K562 (cell line): ENCODE measurements at regions not wholly inside any gene's neighbourhood (a gene's known extent, or its start where the extent isn't known, plus 50 kb on each side); places are given as distances from the start of the nearest gene placed in this dataset.

Experiments used
- ATAC-seq: fragments of 200-7000 bp; cut with Tn5 transposase; 3 replicates; pipeline ENCODE4 v1.9.1; 2020; ENCODE audit warnings: moderate library complexity
- BruUV-seq: library from RNA; stranded (reverse); fragments of 400-500 nt; replicated peaks from 2 replicates; lab custom pipeline; 2021; lab: Mats Ljungman, UMichigan
- CTCF ChIA-PET: fragments of 300-600 bp; formaldehyde crosslinking; extraction: SDS; loops from one replicate; lab custom pipeline; 2021; ENCODE audit warnings: low intra/inter-chr PET ratio; lab: Yijun Ruan, JAX
- POLR2A ChIA-PET: fragments of 300-600, 350-650 bp; sonication (Branson Sonifier 250); formaldehyde crosslinking; extraction: SDS; loops from one replicate; lab custom pipeline; 2021; ENCODE audit warnings: antibody characterized with exemption, inconsistent platforms; lab: Yijun Ruan, JAX
- DNase-seq, 4 experiments: peaks; one replicate each; pipeline versions ENCODE4 v3.0.0 to v3.0.0-alpha.2; 2011 to 2018; ENCODE audit warnings: low spot score in 3 of 4, mixed read lengths in 3 of 4; ENCODE audit errors: extremely low read depth in 1 of 4
- FAIRE-seq: peaks from 2 replicates; lab custom pipeline; 2011; peaks lifted over from hg19 to GRCh38; lab: Jason Lieb, UNC
- H2AFZ ChIP-seq: 2 replicates; pipeline ENCODE4 v1.6.0; 2011; ENCODE audit warnings: low read depth, low read length, control low read depth, inconsistent platforms
- H3K27ac ChIP-seq: fragments of 200-600 bp; 3 replicates; pipeline ENCODE4 v1.8.0; 2011; ENCODE audit warnings: low read depth, mild to moderate bottlenecking, control low read depth, inconsistent platforms, low read length, moderate library complexity, mixed read lengths; ENCODE audit errors: extremely low read depth
- H3K27me3 ChIP-seq, 2 experiments: fragments of 300-600 bp in 1 of 2; 2 replicates in 1 of 2; 3 replicates in 1 of 2; pipeline versions ENCODE4 v1.6.0 to v1.8.0; 2011; ENCODE audit warnings: inconsistent platforms in 2 of 2, low read length in 2 of 2, mild to moderate bottlenecking in 1 of 2, mixed read lengths in 1 of 2, moderate library complexity in 1 of 2; ENCODE audit not compliant: control insufficient read depth in 2 of 2, insufficient read depth in 2 of 2
- H3K36me3 ChIP-seq: fragments of 300-600 bp; 3 replicates; pipeline ENCODE4 v1.8.0; 2011; ENCODE audit warnings: mild to moderate bottlenecking, low read length, inconsistent platforms; ENCODE audit not compliant: control insufficient read depth, insufficient read depth
- H3K4me1 ChIP-seq, 2 experiments: fragments of 200-600 bp in 1 of 2; replicated peaks in 1 of 2; 2 replicates in 1 of 2; 3 replicates in 1 of 2; pipeline versions ENCODE4 v1.5.1 to v1.8.0; 2011; ENCODE audit warnings: inconsistent platforms in 2 of 2, low read length in 2 of 2, mild to moderate bottlenecking in 1 of 2, mixed read lengths in 1 of 2, moderate library complexity in 1 of 2; ENCODE audit not compliant: control insufficient read depth in 2 of 2, insufficient read depth in 2 of 2
- H3K4me2 ChIP-seq: 2 replicates; pipeline ENCODE4 v1.6.1; 2011; ENCODE audit warnings: low read length, control low read depth, inconsistent platforms, mixed read lengths; ENCODE audit not compliant: insufficient read depth
- H3K4me3 ChIP-seq: fragments of 200-600 bp; sonication (generic), shearing (Covaris generic); 2 replicates; pipeline ENCODE4 v1.5.1; 2016; ENCODE audit warnings: control low read depth, inconsistent platforms
- H3K79me2 ChIP-seq: fragments of 200-600 bp; 3 replicates; pipeline ENCODE4 v1.8.0; 2011; ENCODE audit warnings: low read length, inconsistent platforms; ENCODE audit not compliant: control insufficient read depth, insufficient read depth
- H3K9ac ChIP-seq, 2 experiments: 2 replicates each; pipeline versions ENCODE4 v1.6.0 to v1.6.1; 2011; ENCODE audit warnings: low read depth in 2 of 2, low read length in 2 of 2, control low read depth in 1 of 2, inconsistent platforms in 1 of 2, mild to moderate bottlenecking in 1 of 2, mixed read lengths in 1 of 2; ENCODE audit not compliant: insufficient read depth in 1 of 2
- H3K9me1 ChIP-seq: one replicate; pipeline ENCODE4 v1.6.0; 2011; ENCODE audit warnings: inconsistent platforms, mild to moderate bottlenecking, low read length, moderate library complexity; ENCODE audit not compliant: control insufficient read depth, insufficient read depth
- H3K9me3 ChIP-seq: replicated peaks from 2 replicates; pipeline ENCODE4 v1.5.1; 2011; ENCODE audit warnings: low read depth, low read length, inconsistent platforms; ENCODE audit not compliant: control insufficient read depth, insufficient read depth
- H4K20me1 ChIP-seq: replicated peaks from 2 replicates; pipeline ENCODE4 v1.6.1; 2011; ENCODE audit warnings: low read length, inconsistent platforms, mixed read lengths; ENCODE audit not compliant: control insufficient read depth, insufficient read depth
- ATF1 ChIP-seq, 2 experiments: fragments of 450-650 bp in 1 of 2; IDR thresholded peaks; 2 replicates each; pipeline ENCODE4 v1.6.1; 2016; ENCODE audit warnings: missing compliant biosample characterization in 1 of 2, missing genetic modification characterization in 1 of 2
- DACH1 ChIP-seq: fragments of 450-650 bp; IDR thresholded peaks from 2 replicates; pipeline ENCODE4 v1.6.1; 2018; ENCODE audit not compliant: partially characterized antibody
- ETV1 ChIP-seq: fragments of 450-650 bp; conservative IDR thresholded peaks from 2 replicates; pipeline ENCODE4 v1.6.1; 2016; ENCODE audit warnings: missing genetic modification characterization, control low read depth, low read depth, missing compliant biosample characterization
- MYNN ChIP-seq, 2 experiments: sonication (generic); formaldehyde crosslinking in 1 of 2; IDR thresholded peaks; 2 replicates each; pipeline versions ENCODE4 v1.5.0 to v1.6.1; 2016 to 2020; ENCODE audit warnings: antibody characterized with exemption in 1 of 2, missing genetic modification reagents in 1 of 2
- NFATC3 ChIP-seq: fragments of 450-650 bp; IDR thresholded peaks from 2 replicates; pipeline ENCODE4 v1.6.1; 2017; ENCODE audit warnings: mild to moderate bottlenecking
- RBM25 ChIP-seq: fragments of 200-400 bp; formaldehyde crosslinking; IDR thresholded peaks from 2 replicates; pipeline ENCODE4 v1.6.1; 2018; ENCODE audit warnings: low read length, low read depth, moderate library complexity; ENCODE audit not compliant: severe bottlenecking
- SPI1 ChIP-seq: IDR thresholded peaks from 2 replicates; pipeline ENCODE4 v1.6.1; 2011; ENCODE audit warnings: low read depth, low read length, control low read depth, borderline replicate concordance
- TAF15 ChIP-seq: fragments of 200-400 bp; formaldehyde crosslinking; IDR thresholded peaks from 2 replicates; pipeline ENCODE4 v1.6.1; 2017; ENCODE audit warnings: mild to moderate bottlenecking, low read depth, low read length, moderate library complexity
- U2AF1 ChIP-seq: fragments of 200-400 bp; formaldehyde crosslinking; optimal IDR thresholded peaks from 2 replicates; pipeline ENCODE3; 2017; ENCODE audit warnings: mild to moderate bottlenecking, low read depth, low read length, moderate library complexity
- ZNF232 ChIP-seq: sonication (generic); formaldehyde crosslinking; IDR thresholded peaks from 2 replicates; pipeline ENCODE4 v1.8.0; 2022; ENCODE audit warnings: mild to moderate bottlenecking, missing genetic modification reagents
- ZZZ3 ChIP-seq: fragments of 450-650 bp; IDR thresholded peaks from 2 replicates; pipeline ENCODE4 v1.6.1; 2016; ENCODE audit warnings: antibody characterized with exemption, mild to moderate bottlenecking, moderate library complexity
- WGBS: fragments of 100-300 bp; shearing (Covaris generic); methylation state at CpG from one replicate; pipeline ENCODE4 v1.1.6; 2016; ENCODE audit warnings: low coverage, mixed read lengths; ENCODE audit not compliant: insufficient coverage; ENCODE audit errors: missing lambda C conversion rate; 5-methylcytosine and 5-hydroxymethylcytosine counted together
- in situ Hi-C: fragments of 300-500 bp; cut with MboI; formaldehyde crosslinking; loops from 4 replicates; pipeline ENCODE4 v1.15.0; 2018; ENCODE audit warnings: inconsistent platforms, mixed read lengths
- intact Hi-C: fragments of 100-400 bp; cut with micrococcal nuclease; formaldehyde crosslinking; loops from 2 replicates; pipeline ENCODE4 v1.14.2; 2022
- TF ChIP-seq, protein P1 (sequence below): fragments of 250-450 bp; sonication (Bioruptor Pico); IDR thresholded peaks from 2 replicates; pipeline ENCODE4 v1.5.1; 2021; ENCODE audit warnings: mild to moderate bottlenecking

DNA sequence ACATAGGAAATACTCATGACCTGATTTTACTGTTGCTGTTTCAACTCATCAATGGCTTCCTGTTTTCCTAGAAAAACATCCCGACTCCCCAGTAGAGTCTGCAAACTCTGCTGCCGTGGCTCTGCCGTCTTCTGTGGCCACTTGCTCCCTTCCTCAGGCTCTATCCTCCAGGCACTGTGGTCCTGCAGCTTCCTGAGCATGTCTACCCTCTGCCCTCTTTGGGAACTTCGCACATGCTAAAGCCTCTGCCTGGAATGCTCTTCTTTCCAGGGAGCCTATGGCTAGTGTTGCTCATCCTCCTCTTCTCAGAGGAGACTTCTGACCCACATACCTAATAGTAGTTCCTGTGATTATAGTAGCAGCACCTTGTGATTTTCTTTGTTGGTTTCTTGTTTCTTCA, 256.9 kb downstream of the MAN2A1 start (continued):
- TF ChIP-seq ATF1 (CRISPR knock-in tag; IDR thresholded peaks at IDR 0.05) (no peak), ATF1 (tag; IDR thresholded peaks at IDR 0.05) (no peak), SPI1 (no peak), MYNN (IDR thresholded peaks at IDR 0.05) (no peak), MYNN (CRISPR knock-in tag; IDR thresholded peaks at IDR 0.05) (no peak)
- TF ChIP-seq, all 486 proteins: peak for 0

DNA sequence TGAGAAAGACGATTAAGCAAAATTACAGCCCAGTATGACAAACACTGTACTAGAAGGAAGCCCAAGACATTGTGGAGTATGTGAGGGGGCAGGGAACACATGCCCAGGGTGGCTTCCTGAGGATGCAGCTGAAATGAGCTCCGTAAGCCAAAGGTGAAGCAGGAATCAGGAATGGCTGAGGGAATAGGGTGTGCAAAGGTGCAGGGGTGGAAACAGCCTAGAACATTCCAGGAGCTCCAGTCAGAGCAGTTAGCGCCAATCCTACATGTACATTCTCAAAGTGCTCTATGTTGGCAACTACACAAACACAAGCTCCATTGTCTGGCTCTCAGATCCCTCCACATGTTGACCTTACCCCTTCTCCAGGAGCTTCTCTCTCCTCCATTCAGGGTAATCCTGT, 257.9 kb downstream of the MAN2A1 start:
- FAIRE-seq, result no peak
- no peaks in the 10 kb centered on the region for H3K4me1 ChIP-seq
- ChIA-PET POLR2A (interaction anchor here (1.0 kb wide), 1 partner anchor 10 kb away, joined by 3 read pairs; no protein-coding TSS in a partner anchor), CTCF (no interaction called here)
- H3K27me3 ChIP-seq, result no peaks in the 10 kb centered on the region
- intact Hi-C loops, result no loop called here
- no peak overlapping the region for H3K4me2 ChIP-seq
- H3K4me3 ChIP-seq, result no peak overlapping the region
- no peaks in the 10 kb centered on the region for H4K20me1 ChIP-seq
- in situ Hi-C loops, result no loop called here
- no peak for DNase-seq
- H3K27ac ChIP-seq, result no peak overlapping the region
- 4% methylated on average over 3 of the region's 3 CpGs for WGBS
- no peaks in the 10 kb centered on the region for H3K9me1 ChIP-seq
- no TSS peak for BruUV-seq
- TF ChIP-seq DACH1, result no peak
- no peak for TF ChIP-seq NFATC3
- TF ChIP-seq RBM25, result no peak
- TF ChIP-seq, protein P1, sequence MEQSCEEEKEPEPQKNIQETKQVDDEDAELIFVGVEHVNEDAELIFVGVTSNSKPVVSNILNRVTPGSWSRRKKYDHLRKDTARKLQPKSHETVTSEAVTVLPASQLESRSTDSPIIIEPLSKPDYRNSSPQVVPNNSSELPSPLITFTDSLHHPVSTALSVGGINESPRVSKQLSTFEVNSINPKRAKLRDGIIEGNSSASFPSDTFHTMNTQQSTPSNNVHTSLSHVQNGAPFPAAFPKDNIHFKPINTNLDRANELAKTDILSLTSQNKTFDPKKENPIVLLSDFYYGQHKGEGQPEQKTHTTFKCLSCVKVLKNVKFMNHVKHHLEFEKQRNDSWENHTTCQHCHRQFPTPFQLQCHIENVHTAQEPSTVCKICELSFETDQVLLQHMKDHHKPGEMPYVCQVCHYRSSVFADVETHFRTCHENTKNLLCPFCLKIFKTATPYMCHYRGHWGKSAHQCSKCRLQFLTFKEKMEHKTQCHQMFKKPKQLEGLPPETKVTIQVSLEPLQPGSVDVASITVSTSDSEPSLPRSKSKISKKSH (CRISPR knock-in tag), result no peak
- TF ChIP-seq ZZZ3, result no peak
- TF ChIP-seq U2AF1, result no peak
- no peak for TF ChIP-seq TAF15
- TF ChIP-seq ETV1, result no peak
- TF ChIP-seq ZNF232, result no peak
- TF ChIP-seq, all 486 proteins: peak for 0
- no peak for ATAC-seq
- no peaks in the 10 kb centered on the region for H3K36me3 ChIP-seq
- H3K9me3 ChIP-seq, result no peaks in the 10 kb centered on the region
- no peak overlapping the region for H3K9ac ChIP-seq
- H3K79me2 ChIP-seq, result no peaks in the 10 kb centered on the region
- H2AFZ ChIP-seq, result no peak overlapping the region
